Endodermal cell (in vitro differentiated cells): ENCODE measurements at regions not wholly inside any gene's neighbourhood (a gene's known extent, or its start where the extent isn't known, plus 50 kb on each side); places are given as distances from the start of the nearest gene placed in this dataset.

Experiments
- DNase-seq: peaks from one replicate; pipeline ENCODE4 v3.0.0-alpha.2; 2017
- H3K27ac ChIP-seq: 2 replicates; pipeline ENCODE4 v1.5.1; 2013; ENCODE audit warnings: mild to moderate bottlenecking, low read depth, low read length, moderate library complexity
- H3K27me3 ChIP-seq: 2 replicates; pipeline ENCODE4 v1.6.1; 2013; ENCODE audit warnings: mild to moderate bottlenecking, low read length, moderate library complexity; ENCODE audit not compliant: insufficient read depth, control insufficient read depth, poor library complexity, severe bottlenecking
- H3K36me3 ChIP-seq: 2 replicates; pipeline ENCODE4 v1.7.0; 2013; ENCODE audit warnings: mild to moderate bottlenecking, low read length, moderate library complexity; ENCODE audit not compliant: control insufficient read depth, insufficient read depth
- H3K4me1 ChIP-seq: one replicate; pipeline ENCODE4 v1.7.0; 2013; ENCODE audit warnings: low read length; ENCODE audit not compliant: control insufficient read depth, insufficient read depth
- H3K4me3 ChIP-seq: 2 replicates; pipeline ENCODE4 v1.5.1; 2013; ENCODE audit warnings: mild to moderate bottlenecking, low read length, moderate library complexity
- H3K9ac ChIP-seq: 2 replicates; pipeline ENCODE4 v1.6.1; 2013; ENCODE audit warnings: mild to moderate bottlenecking, low read length, moderate library complexity; ENCODE audit not compliant: poor library complexity, severe bottlenecking; ENCODE audit errors: extremely low read depth
- H3K9me3 ChIP-seq: 2 replicates; pipeline ENCODE4 v1.6.1; 2013; ENCODE audit warnings: mild to moderate bottlenecking, low read length, moderate library complexity; ENCODE audit not compliant: control insufficient read depth
- H3K27ac Mint-ChIP-seq: 2 replicates; pipeline ENCODE4 v1.8.0; 2020; ENCODE audit warnings: mixed read lengths
- H3K27me3 Mint-ChIP-seq: 2 replicates; pipeline ENCODE4 v1.8.0; 2021; ENCODE audit warnings: mild to moderate bottlenecking, mixed read lengths; ENCODE audit not compliant: insufficient read depth
- H3K36me3 Mint-ChIP-seq: 2 replicates; pipeline ENCODE4 v1.8.0; 2020; ENCODE audit warnings: low read depth, mixed read lengths
- H3K4me1 Mint-ChIP-seq: 2 replicates; pipeline ENCODE4 v1.8.0; 2020; ENCODE audit warnings: mixed read lengths
- H3K4me3 Mint-ChIP-seq: 2 replicates; pipeline ENCODE4 v1.8.0; 2020; ENCODE audit warnings: mild to moderate bottlenecking, moderate library complexity, mixed read lengths
- H3K9me3 Mint-ChIP-seq: 2 replicates; pipeline ENCODE4 v1.8.0; 2020; ENCODE audit warnings: mild to moderate bottlenecking, mixed read lengths
- CTCF ChIP-seq: fragments of 200-600 bp; sonication (generic); conservative IDR thresholded peaks from 2 replicates; pipeline ENCODE4 v1.5.0; 2021; ENCODE audit warnings: antibody characterized with exemption, mild to moderate bottlenecking
- WGBS, 2 experiments: methylation state at CpG; one replicate each; pipeline versions ENCODE4 v1.1.5 to v1.1.7; 2013; ENCODE audit warnings: missing lambda C conversion rate in 2 of 2, mixed read lengths in 1 of 2; ENCODE audit not compliant: insufficient coverage in 1 of 2, insufficient read length in 1 of 2; 5-methylcytosine and 5-hydroxymethylcytosine counted together

GRCh38 chr2:220025207-220025606 lies 397.8 kb downstream of the SLC4A3 start:
- H3K4me1 Mint-ChIP-seq: no peaks in the 10 kb centered on the region
- H3K27ac Mint-ChIP-seq: no peak overlapping the region
- no peaks in the 10 kb centered on the region for H3K36me3 Mint-ChIP-seq
- no peak for TF ChIP-seq CTCF
- H3K4me1 ChIP-seq: no peaks in the 10 kb centered on the region
- no peak for DNase-seq
- no peaks in the 10 kb centered on the region for H3K27me3 Mint-ChIP-seq
- no peak overlapping the region for H3K9ac ChIP-seq
- H3K36me3 ChIP-seq: no peaks in the 10 kb centered on the region
- H3K27ac ChIP-seq: no peak overlapping the region
- WGBS, 2 experiments: 100% methylated on average over 1 of the region's 1 CpG
- H3K9me3 ChIP-seq: no peaks in the 10 kb centered on the region
- H3K4me3 Mint-ChIP-seq: no peak overlapping the region
- H3K4me3 ChIP-seq: no peak overlapping the region
- H3K27me3 ChIP-seq: no peaks in the 10 kb centered on the region
- no peaks in the 10 kb centered on the region for H3K9me3 Mint-ChIP-seq

GRCh38 chr2:220029013-220029412 lies 401.6 kb downstream of the SLC4A3 start:
- H3K4me1 Mint-ChIP-seq: peaks cover 5% of the 10 kb centered on the region
- Histone ChIP-seq H3K27ac (no peak overlapping the region), H3K36me3 (no peaks in the 10 kb centered on the region), H3K9ac (no peak overlapping the region), H3K9me3 (no peaks in the 10 kb centered on the region), H3K4me3 (no peak overlapping the region), H3K4me1 (no peaks in the 10 kb centered on the region), H3K27me3 (no peaks in the 10 kb centered on the region)
- H3K4me3 Mint-ChIP-seq: no peak overlapping the region
- H3K36me3 Mint-ChIP-seq: no peaks in the 10 kb centered on the region
- H3K27me3 Mint-ChIP-seq: no peaks in the 10 kb centered on the region
- 94% methylated on average over 1 of the region's 1 CpG; no CpG with 5 or more reads in 1 of the 2 experiments for WGBS, 2 experiments
- DNase-seq: no peak
- H3K9me3 Mint-ChIP-seq: no peaks in the 10 kb centered on the region
- H3K27ac Mint-ChIP-seq: no peak overlapping the region
- no peak for TF ChIP-seq CTCF

GRCh38 chr2:220033546-220033945 lies 406.1 kb downstream of the SLC4A3 start:
- H3K4me3 Mint-ChIP-seq: no peak overlapping the region
- WGBS, 2 experiments: 92% methylated on average over 1 of the region's 1 CpG; no CpG with 5 or more reads in 1 of the 2 experiments
- H3K4me1 Mint-ChIP-seq: peaks cover 8% of the 10 kb centered on the region
- Histone ChIP-seq H3K9me3 (no peaks in the 10 kb centered on the region), H3K9ac (no peak overlapping the region), H3K27me3 (no peaks in the 10 kb centered on the region), H3K4me3 (no peak overlapping the region), H3K27ac (no peak overlapping the region), H3K36me3 (no peaks in the 10 kb centered on the region), H3K4me1 (no peaks in the 10 kb centered on the region)
- H3K9me3 Mint-ChIP-seq: no peaks in the 10 kb centered on the region
- no peak for DNase-seq
- no peak overlapping the region for H3K27ac Mint-ChIP-seq
- no peak for TF ChIP-seq CTCF
- no peaks in the 10 kb centered on the region for H3K36me3 Mint-ChIP-seq
- no peaks in the 10 kb centered on the region for H3K27me3 Mint-ChIP-seq
